GM12875 (cell line): ENCODE measurements at regions not wholly inside any gene's neighbourhood (a gene's known extent, or its start where the extent isn't known, plus 50 kb on each side); places are given as distances from the start of the nearest gene placed in this dataset.

ENCODE experiments used
- H3K4me3 ChIP-seq: one replicate; pipeline ENCODE4 v1.5.1; 2011; ENCODE audit warnings: low read depth, low read length, control low read depth
- TF ChIP-seq, protein P1 (sequence below): IDR thresholded peaks from 2 replicates; pipeline ENCODE4 v1.5.1; 2011; ENCODE audit warnings: low read depth, mild to moderate bottlenecking, control low read depth, inconsistent platforms, low read length, moderate library complexity, borderline replicate concordance; ENCODE audit not compliant: insufficient read depth

DNA sequence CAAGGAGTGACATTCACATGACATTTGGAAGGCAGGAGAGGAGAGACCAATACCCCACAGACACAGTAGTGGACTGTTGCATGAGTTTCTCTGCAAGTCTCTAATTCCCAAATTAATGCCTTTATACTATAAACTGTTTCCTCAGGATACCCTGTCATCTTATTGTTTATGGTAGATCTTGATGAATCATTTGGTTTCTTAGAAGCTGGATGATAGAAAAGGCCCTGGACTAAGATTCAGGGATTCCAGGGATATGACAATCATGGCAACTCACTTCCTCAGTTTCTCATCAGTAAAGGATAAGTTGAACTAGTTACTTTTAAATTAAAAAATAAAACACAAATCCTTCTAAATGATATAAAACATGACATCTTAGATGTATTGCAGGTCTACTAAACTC lies 292.5 kb downstream of the TDRD15 start:
- TF ChIP-seq, protein P1, sequence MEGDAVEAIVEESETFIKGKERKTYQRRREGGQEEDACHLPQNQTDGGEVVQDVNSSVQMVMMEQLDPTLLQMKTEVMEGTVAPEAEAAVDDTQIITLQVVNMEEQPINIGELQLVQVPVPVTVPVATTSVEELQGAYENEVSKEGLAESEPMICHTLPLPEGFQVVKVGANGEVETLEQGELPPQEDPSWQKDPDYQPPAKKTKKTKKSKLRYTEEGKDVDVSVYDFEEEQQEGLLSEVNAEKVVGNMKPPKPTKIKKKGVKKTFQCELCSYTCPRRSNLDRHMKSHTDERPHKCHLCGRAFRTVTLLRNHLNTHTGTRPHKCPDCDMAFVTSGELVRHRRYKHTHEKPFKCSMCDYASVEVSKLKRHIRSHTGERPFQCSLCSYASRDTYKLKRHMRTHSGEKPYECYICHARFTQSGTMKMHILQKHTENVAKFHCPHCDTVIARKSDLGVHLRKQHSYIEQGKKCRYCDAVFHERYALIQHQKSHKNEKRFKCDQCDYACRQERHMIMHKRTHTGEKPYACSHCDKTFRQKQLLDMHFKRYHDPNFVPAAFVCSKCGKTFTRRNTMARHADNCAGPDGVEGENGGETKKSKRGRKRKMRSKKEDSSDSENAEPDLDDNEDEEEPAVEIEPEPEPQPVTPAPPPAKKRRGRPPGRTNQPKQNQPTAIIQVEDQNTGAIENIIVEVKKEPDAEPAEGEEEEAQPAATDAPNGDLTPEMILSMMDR = no peak
- no peak overlapping the region for H3K4me3 ChIP-seq

DNA sequence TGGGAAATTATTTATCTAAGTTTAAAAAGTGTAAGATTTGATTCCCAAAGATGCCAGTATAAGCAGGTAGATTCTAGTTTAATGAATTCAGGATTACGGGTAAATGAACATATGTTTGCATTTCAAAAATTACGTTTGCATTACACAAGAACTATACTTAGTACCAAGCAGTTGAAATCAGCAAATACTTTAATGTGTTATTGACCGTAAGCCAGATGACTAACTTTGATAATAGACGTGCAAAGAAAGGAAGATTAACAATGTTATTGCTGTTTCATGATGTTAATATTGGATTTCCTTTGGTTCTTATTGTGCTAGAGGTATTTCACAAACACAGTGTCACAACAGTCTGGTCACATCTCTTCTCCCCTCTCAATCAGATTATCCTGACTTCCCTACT lies 294.7 kb downstream of the TDRD15 start:
- TF ChIP-seq, protein P1 = no peak
- no peak overlapping the region for H3K4me3 ChIP-seq

DNA sequence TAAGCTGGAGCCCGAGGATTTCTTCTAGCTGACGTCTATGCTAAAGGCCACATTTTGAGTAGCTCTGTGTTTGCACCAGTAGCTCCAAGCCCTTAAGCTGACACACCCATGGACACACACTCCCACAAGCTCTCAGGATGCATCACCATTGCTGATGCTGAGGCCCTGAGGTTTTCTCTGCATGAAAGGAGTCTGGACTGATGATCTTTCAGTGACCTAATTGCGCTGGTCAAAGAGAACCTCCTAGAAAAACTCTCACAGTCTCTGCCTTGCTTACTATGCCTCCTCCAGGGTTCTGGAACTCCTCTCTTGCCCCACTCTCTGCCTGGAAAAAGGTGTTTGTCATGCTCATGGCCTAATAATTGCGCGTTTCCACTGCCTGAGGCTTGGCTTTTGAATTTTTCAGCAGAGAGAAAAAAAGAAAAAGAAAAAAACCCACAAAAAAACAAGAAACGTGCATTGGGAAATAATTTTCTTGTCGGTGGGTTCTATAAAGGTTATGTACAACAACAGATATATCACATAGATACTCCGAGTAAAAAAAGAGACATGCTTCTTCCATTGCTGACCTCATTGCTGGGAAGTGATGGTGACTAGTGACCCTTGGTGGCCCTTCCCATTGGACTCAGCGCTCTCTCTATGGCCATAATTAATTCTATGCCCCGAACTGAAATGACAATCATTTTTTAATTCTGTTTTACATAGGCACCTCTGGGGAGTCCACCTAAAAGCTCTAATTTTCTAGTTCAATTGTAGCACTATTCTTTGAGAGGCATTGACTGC lies 297.0 kb downstream of the TDRD15 start:
- TF ChIP-seq, protein P1 = no peak
- no peak overlapping the region for H3K4me3 ChIP-seq

DNA sequence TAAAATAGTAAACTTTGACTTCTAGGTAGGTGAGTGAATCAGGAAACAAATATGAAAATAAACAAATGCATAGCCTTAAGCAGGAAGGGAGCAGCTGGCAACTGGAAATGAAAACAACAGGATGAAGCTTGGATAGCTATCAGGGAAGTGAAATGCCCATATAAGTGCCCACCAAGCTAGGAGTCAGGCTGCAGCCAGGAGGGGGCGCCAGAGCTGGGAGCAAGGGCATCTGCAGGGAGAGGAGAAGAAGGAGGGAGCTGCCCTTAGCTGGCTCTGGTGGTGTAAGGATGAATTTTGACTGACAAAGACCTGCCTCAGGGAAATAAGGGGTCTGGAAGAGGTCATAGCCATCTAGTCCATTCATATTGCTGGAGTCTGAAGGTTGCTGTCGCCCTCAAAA lies 298.3 kb downstream of the TDRD15 start:
- no peak overlapping the region for H3K4me3 ChIP-seq
- TF ChIP-seq, protein P1 = peak; percentile 82

DNA sequence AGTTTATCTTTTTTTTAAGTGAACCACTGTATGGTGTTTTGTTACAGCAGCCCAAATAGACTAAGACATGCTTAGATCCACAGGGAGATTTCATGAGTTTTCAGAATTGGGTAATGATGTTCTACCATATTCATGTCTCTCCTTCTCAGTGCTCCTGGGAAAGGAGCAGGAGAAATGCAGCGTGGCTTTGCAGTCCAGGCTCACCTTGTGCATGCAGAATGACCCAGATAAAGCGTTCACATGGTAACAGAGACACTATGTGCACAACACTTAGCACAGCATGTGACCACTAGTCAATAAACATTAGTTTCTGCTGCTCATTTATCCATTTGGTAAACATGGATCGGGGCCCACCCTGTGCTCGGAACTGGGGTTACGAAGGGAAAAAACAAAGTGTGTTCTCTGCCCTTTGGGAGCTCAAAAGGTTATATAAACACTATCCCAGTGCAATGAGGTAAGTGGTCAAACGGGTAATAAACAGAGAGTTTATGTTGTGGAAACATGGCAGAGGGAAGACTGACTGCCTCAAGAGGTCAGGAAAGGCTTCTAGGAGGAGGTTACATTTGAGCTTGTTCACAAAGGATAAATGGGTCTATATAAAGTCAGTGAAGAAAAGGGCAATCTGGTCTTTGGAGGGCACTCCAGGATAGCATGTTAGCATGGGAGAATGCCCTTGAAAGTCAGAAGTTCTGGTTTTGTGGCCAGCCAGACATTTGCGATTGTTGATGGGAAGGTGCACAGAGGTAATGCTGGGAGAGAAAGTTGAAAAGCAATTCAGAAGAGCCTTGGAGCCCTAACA lies 299.2 kb downstream of the TDRD15 start:
- H3K4me3 ChIP-seq = no peak overlapping the region
- TF ChIP-seq, protein P1 = no peak

- H3K4me3 ChIP-seq = no peak overlapping the region
- TF ChIP-seq, protein P1 = no peak
Measured at GRCh38 chr2:21423854-21424253, 300.1 kb downstream of the TDRD15 start.
